HuH-7.5 (cell line): ENCODE measurements at regions not wholly inside any gene's neighbourhood (a gene's known extent, or its start where the extent isn't known, plus 50 kb on each side); places are given as distances from the start of the nearest gene placed in this dataset.
"Not testable (repeated sequence)": the region's sequence is repeated elsewhere in the genome, so short reads cannot be mapped to it uniquely, and the experiment has no call there.

Experiments used
- DNase-seq: peaks from one replicate; pipeline ENCODE4 v3.0.0; 2011; ENCODE audit warnings: low spot score

- no peak for DNase-seq
Observed at GRCh38 chr9:82449986-82450385, 461.4 kb downstream of the SPATA31D1 start.

GRCh38 chr9:82454509-82455190, 466.1 kb downstream of the SPATA31D1 start:
- no peak for DNase-seq

DNA sequence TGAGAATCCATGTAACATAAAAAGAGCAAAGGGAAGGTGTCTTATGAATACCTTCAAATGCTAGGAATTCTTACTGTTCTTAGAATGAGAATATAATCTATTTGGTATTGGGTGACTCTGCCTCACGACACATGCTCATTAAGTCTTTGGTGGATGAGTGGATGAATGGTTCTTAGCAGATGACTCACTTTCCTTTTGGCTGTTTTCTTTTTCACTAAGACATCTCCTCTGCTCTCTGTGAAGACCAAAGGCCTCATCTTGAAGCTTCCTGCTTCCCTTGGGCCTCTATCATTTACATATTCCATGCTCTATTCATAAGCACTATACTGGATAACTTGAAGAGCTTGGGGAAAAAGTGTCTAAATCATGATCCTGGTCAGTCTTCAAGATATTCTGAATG, 468.1 kb downstream of the SPATA31D1 start:
- no peak for DNase-seq

GRCh38 chr9:82457298-82457697, 468.7 kb downstream of the SPATA31D1 start:
- DNase-seq = no peak

DNA sequence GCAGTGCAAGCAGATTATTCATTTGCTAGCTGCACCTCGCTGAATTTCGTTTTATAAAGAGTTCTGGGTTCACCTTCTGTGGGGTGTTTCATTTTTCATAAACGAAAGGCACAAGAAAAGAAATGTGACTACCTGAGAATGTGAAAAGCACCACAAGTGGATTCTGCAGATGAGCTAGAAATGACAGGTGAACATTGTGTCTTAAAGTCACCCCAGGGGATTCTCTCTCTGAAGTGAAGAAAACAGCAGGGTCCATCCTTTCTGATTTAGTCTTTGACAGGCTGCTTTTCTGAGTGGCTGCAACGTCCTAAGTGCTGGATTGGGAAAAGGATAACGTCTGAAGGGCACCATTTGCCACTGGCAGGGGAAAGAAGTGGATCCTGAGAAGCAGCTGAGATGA, 469.3 kb downstream of the SPATA31D1 start:
- DNase-seq = no peak

DNA sequence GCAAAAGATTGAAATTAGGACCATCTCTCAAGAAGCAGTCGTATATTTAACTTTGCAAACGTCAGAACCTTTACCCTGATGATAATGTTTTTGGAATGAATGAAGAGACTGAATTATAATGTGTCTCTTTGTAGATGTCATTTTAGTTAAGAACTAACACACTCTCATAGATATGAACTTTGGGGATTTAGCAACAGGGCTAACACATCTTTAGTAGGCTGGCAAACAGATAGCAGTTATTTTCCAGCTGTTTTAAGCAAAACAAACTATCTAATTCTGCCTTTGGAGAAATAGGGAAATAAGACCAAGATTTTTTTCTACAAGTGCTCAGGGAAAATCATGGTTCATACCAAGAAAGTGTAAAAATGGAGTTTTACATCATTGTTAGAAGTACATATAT, 469.7 kb downstream of the SPATA31D1 start:
- DNase-seq = no peak

GRCh38 chr9:82466616-82467260, 478.2 kb downstream of the SPATA31D1 start:
- no peak for DNase-seq

GRCh38 chr9:82467436-82467835, 478.9 kb downstream of the SPATA31D1 start:
- DNase-seq = no peak

DNA sequence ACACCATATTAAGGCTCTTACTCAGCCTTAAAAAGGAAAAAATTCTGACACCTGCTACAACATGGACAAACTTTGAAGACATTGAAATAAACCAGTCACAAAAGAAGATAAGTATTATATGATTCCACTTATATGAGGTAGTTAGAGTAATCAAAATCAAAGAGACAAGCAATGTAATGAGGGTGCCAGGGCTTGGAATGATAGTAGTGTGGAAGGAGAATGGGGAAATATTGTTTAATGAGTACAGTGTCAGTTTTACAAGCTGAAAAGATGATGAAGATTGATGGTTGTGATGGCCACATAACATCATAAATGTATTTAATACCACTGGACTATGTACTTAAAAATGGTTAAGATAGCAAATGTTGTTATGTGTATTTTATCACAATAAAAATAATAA, 485.7 kb downstream of the SPATA31D1 start:
- DNase-seq = no peak

- DNase-seq = no peak
Observed at GRCh38 chr9:82475584-82476301, 487.2 kb downstream of the SPATA31D1 start.

- DNase-seq = no peak
Observed at GRCh38 chr9:82480921-82481320, 492.3 kb downstream of the SPATA31D1 start.

DNA sequence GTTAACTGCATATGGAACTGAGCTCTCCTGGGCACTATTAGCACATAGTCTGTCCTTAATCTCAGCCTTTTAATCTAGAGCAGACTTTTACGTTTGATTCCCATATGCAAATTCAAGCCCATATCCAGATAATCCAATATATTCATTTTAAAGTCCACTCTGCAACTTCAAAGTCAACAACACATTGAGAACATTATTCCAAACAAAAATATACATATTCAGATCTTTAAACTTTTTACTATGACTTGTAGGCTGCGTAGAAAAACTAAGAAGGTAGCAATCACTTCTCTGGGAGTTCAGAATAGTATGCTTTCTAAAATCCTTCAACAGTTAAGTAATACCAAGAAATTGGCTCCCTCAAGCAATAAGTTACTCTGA, 499.4 kb downstream of the SPATA31D1 start:
- no peak for DNase-seq

GRCh38 chr9:82488313-82489200, 500.0 kb downstream of the SPATA31D1 start:
- DNase-seq = no peak

- DNase-seq = no peak
Observed at GRCh38 chr9:82489201-82489821, 500.7 kb downstream of the SPATA31D1 start.

DNA sequence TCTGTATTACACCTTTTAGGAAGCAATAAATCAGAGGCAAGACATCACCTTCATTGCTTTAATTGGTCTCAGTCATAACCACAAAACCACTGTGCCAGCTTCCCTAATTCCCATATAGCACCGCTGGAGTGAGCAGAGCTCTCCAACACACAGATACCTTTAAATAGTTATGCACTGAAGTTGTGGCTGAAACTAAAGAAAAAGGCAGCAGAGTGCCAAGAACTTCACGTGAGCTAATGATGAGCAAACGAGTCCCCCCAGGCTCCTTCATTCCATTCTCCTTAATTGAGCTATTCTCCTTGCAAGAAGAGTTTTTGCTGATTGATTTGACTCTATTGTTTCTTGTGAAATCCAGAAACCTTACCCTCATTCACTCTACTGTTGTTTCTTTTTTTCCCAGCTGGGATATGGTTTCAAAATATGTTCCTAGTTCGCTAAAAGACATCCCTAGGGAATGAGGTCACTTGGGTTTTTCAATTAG, 501.5 kb downstream of the SPATA31D1 start:
- DNase-seq = no peak

DNA sequence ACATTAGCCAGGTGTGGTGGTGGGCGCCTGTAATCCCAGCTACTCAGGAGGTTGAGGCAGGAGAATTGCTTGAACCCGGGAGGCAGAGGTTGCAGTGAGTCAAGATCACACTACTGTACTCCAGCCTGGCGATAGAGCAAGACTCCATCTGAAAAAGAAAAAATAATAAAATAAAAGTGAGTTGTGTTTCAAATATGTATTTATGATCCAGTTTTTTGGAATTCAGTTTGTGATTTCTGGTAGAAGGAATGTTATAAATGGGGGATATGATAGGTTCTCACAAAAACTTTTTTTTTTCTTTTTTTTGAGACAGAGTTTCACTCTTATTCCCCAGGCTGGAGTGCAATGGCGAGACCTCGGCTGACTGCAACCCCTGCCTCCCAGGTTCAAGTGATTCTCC, 502.2 kb downstream of the SPATA31D1 start:
- not testable (repeated sequence) for DNase-seq

- no peak for DNase-seq
Observed at GRCh38 chr9:82491604-82492003, 503.0 kb downstream of the SPATA31D1 start.

GRCh38 chr9:82492274-82492673, 503.7 kb downstream of the SPATA31D1 start:
- no peak for DNase-seq

DNA sequence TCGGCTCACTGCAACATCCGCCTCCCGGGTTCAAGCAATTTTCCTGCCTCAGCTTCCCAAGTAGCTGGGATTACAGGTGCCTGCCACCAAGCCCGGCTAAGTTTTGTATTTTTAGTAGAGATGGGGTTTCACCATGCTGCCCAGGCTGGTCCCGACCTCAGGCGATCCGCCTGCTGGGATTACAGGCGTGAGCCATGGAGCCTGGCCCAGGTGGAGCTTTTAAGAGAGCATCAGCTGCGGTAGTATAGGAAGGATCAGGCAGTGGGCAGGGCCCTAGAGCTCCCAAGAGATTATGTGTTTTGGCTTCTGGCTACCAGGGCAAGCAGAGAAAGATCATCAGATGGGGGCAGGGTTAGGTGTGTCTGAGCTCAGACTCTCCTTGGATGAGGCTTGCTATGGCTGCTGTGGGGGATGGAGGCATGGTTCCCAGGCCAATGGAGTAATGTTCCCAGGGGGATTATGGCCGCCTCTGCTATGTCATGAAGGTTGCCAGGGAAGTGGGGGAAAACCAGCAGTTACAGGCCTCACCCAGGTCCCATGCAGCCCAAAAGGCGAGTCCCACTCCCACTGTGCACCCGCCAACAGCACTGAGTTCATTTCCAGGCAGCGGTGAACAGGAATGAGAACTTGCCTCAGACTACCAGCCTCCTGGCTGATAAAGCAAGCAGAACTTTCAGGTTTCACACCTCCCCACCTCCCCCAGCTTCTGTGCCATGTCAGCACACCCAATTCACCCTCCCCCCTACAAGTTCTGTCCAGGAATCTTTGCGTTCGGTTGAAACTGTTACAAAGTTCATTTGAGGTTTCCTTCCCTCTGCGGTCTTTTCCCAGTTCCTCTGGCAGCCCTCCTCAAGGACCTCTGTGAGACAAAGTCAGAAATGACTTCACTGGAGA, 507.6 kb downstream of the SPATA31D1 start:
- no peak for DNase-seq

- DNase-seq = no peak
Observed at GRCh38 chr9:82498541-82499317, 510.2 kb downstream of the SPATA31D1 start.
